ENCODE measurements at regions not wholly inside any gene's neighbourhood (a gene's known extent, or its start where the extent isn't known, plus 50 kb on each side); places are given as distances from the start of the nearest gene placed in this dataset.

GRCh38 chr11:70531281-70532065 is 133.1 kb downstream of the CTTN start:
- no peaks in the 10 kb centered on the region for H3K4me1 ChIP-seq (ENCODE audit: control insufficient read depth, extremely low read depth, insufficient read depth, low read length)
- no peaks in the 10 kb centered on the region for H3K27me3 ChIP-seq (ENCODE audit: control insufficient read depth, insufficient read depth, low read length)
- no peak overlapping the region for H3K4me2 ChIP-seq (ENCODE audit: extremely low read depth, insufficient read depth, low read length)
- TF ChIP-seq EZH2 (IDR thresholded peaks at IDR 0.05; ENCODE audit: low read length, missing control alignments) (no peak), CTCF (conservative IDR thresholded peaks at IDR 0.05 in 1 of 2, IDR thresholded peaks at IDR 0.05 in 1 of 2; ENCODE audit: low read depth in 1 of 2, low read length in 2 of 2) (no peak)
- no peaks in the 10 kb centered on the region for H3K36me3 ChIP-seq (ENCODE audit: control insufficient read depth, insufficient read depth, low read length)
- H3K27ac ChIP-seq (ENCODE audit: insufficient read depth, low read length), result no peak overlapping the region
- DNase-seq (ENCODE audit: low read depth in 2 of 2), result no peak
- no peaks in the 10 kb centered on the region for H4K20me1 ChIP-seq (ENCODE audit: control insufficient read depth, extremely low read depth, insufficient read depth, low read length)
- no peak overlapping the region for H2AFZ ChIP-seq (ENCODE audit: low read length)
- no peak overlapping the region for H3K4me3 ChIP-seq (replicated peaks in 1 of 4; ENCODE audit: control extremely low read depth in 1 of 4, insufficient read depth in 1 of 4, low read depth in 3 of 4, low read length in 4 of 4)
- no peaks in the 10 kb centered on the region for H3K79me2 ChIP-seq (ENCODE audit: control insufficient read depth, insufficient read depth, low read length)
- no peaks in the 10 kb centered on the region for H3K9me3 ChIP-seq (ENCODE audit: control insufficient read depth, insufficient read depth, low read depth, low read length)
- no peak overlapping the region for H3K9ac ChIP-seq (ENCODE audit: insufficient read depth, low read length)

GRCh38 chr11:70532066-70532440 is 133.7 kb downstream of the CTTN start:
- Histone ChIP-seq H3K9me3 (ENCODE audit: control insufficient read depth, insufficient read depth, low read depth, low read length) (no peaks in the 10 kb centered on the region), H3K79me2 (ENCODE audit: control insufficient read depth, insufficient read depth, low read length) (no peaks in the 10 kb centered on the region), H3K4me2 (ENCODE audit: extremely low read depth, insufficient read depth, low read length) (no peak overlapping the region), H4K20me1 (ENCODE audit: control insufficient read depth, extremely low read depth, insufficient read depth, low read length) (no peaks in the 10 kb centered on the region), H3K27me3 (ENCODE audit: control insufficient read depth, insufficient read depth, low read length) (no peaks in the 10 kb centered on the region), H3K36me3 (ENCODE audit: control insufficient read depth, insufficient read depth, low read length) (no peaks in the 10 kb centered on the region), H3K4me1 (ENCODE audit: control insufficient read depth, extremely low read depth, insufficient read depth, low read length) (no peaks in the 10 kb centered on the region), H3K27ac (ENCODE audit: insufficient read depth, low read length) (no peak overlapping the region), H2AFZ (ENCODE audit: low read length) (no peak overlapping the region), H3K9ac (ENCODE audit: insufficient read depth, low read length) (no peak overlapping the region), H3K4me3 (replicated peaks in 1 of 4; ENCODE audit: control extremely low read depth in 1 of 4, insufficient read depth in 1 of 4, low read depth in 3 of 4, low read length in 4 of 4) (no peak overlapping the region)
- TF ChIP-seq CTCF (conservative IDR thresholded peaks at IDR 0.05 in 1 of 2, IDR thresholded peaks at IDR 0.05 in 1 of 2; ENCODE audit: low read depth in 1 of 2, low read length in 2 of 2) (no peak), EZH2 (IDR thresholded peaks at IDR 0.05; ENCODE audit: low read length, missing control alignments) (no peak)
- DNase-seq (ENCODE audit: low read depth in 2 of 2), result peak in 1 of 2 donors; percentile 67

- Histone ChIP-seq H4K20me1 (ENCODE audit: control insufficient read depth, extremely low read depth, insufficient read depth, low read length) (no peaks in the 10 kb centered on the region), H3K27ac (ENCODE audit: insufficient read depth, low read length) (no peak overlapping the region), H3K9ac (ENCODE audit: insufficient read depth, low read length) (no peak overlapping the region), H3K36me3 (ENCODE audit: control insufficient read depth, insufficient read depth, low read length) (no peaks in the 10 kb centered on the region), H3K4me1 (ENCODE audit: control insufficient read depth, extremely low read depth, insufficient read depth, low read length) (no peaks in the 10 kb centered on the region), H3K79me2 (ENCODE audit: control insufficient read depth, insufficient read depth, low read length) (no peaks in the 10 kb centered on the region), H2AFZ (ENCODE audit: low read length) (no peak overlapping the region), H3K27me3 (ENCODE audit: control insufficient read depth, insufficient read depth, low read length) (no peaks in the 10 kb centered on the region), H3K4me2 (ENCODE audit: extremely low read depth, insufficient read depth, low read length) (no peak overlapping the region), H3K9me3 (ENCODE audit: control insufficient read depth, insufficient read depth, low read depth, low read length) (no peaks in the 10 kb centered on the region), H3K4me3 (replicated peaks in 1 of 4; ENCODE audit: control extremely low read depth in 1 of 4, insufficient read depth in 1 of 4, low read depth in 3 of 4, low read length in 4 of 4) (no peak overlapping the region)
- no peak for TF ChIP-seq CTCF (conservative IDR thresholded peaks at IDR 0.05 in 1 of 2, IDR thresholded peaks at IDR 0.05 in 1 of 2; ENCODE audit: low read depth in 1 of 2, low read length in 2 of 2)
- TF ChIP-seq EZH2 (IDR thresholded peaks at IDR 0.05; ENCODE audit: low read length, missing control alignments), result no peak
- DNase-seq (ENCODE audit: low read depth in 2 of 2), result peak in 1 of 2 donors; percentile 76
Observed at GRCh38 chr11:70532731-70533130, 134.4 kb downstream of the CTTN start.
